OCI-LY3 (cell line): ENCODE measurements at regions not wholly inside any gene's neighbourhood (a gene's known extent, or its start where the extent isn't known, plus 50 kb on each side); places are given as distances from the start of the nearest gene placed in this dataset.

ENCODE experiments used
- EZH2phosphoT487 ChIP-seq: fragments of 200-600 bp; shearing (Covaris generic); IDR thresholded peaks from 2 replicates; pipeline ENCODE4 v1.6.1; 2018; ENCODE audit warnings: antibody characterized with exemption, mixed run types, low read depth
- TF ChIP-seq, protein P1 (sequence below): fragments of 200-600, 300-600 bp; sonication (generic); IDR thresholded peaks from 2 replicates; pipeline ENCODE4 v1.5.1; 2014; ENCODE audit warnings: antibody characterized with exemption, low read length, low read depth

DNA sequence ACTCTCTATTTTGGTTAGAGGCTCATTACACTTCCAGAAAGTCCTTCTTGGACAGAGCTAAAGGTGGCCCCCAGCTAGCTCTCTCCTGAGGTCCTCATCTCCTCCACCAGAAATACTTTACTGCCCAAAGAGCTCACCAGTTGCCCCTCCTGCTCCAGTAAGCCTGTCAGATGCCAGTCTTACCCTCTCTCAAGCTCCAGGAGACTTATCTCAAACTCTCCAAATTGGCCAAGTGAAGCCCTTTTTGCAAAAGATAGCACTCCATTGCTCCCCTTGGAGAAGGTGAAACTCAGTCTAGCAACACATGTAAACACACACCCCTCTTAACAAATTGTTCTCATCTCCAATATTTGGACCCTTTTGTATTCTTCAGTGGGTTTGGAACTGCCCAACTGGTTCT, 128.5 kb downstream of the ZNF330 start:
- TF ChIP-seq EZH2phosphoT487, result no peak
- TF ChIP-seq, protein P1, sequence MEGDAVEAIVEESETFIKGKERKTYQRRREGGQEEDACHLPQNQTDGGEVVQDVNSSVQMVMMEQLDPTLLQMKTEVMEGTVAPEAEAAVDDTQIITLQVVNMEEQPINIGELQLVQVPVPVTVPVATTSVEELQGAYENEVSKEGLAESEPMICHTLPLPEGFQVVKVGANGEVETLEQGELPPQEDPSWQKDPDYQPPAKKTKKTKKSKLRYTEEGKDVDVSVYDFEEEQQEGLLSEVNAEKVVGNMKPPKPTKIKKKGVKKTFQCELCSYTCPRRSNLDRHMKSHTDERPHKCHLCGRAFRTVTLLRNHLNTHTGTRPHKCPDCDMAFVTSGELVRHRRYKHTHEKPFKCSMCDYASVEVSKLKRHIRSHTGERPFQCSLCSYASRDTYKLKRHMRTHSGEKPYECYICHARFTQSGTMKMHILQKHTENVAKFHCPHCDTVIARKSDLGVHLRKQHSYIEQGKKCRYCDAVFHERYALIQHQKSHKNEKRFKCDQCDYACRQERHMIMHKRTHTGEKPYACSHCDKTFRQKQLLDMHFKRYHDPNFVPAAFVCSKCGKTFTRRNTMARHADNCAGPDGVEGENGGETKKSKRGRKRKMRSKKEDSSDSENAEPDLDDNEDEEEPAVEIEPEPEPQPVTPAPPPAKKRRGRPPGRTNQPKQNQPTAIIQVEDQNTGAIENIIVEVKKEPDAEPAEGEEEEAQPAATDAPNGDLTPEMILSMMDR, result no peak
